SJSA1 (cell line): ENCODE measurements at regions not wholly inside any gene's neighbourhood (a gene's known extent, or its start where the extent isn't known, plus 50 kb on each side); places are given as distances from the start of the nearest gene placed in this dataset.

Experiments
- DNase-seq, 2 experiments: peaks; one replicate each; pipeline ENCODE4 v3.0.0-alpha.2; 2015 to 2020; ENCODE audit warnings: low spot score in 2 of 2, low read depth in 1 of 2
- H3K27ac ChIP-seq: fragments of 250-450 bp; sonication (Bioruptor Pico); 2 replicates; pipeline ENCODE4 v1.5.1; 2020; ENCODE audit warnings: mild to moderate bottlenecking, moderate library complexity
- H3K27me3 ChIP-seq: fragments of 250-450 bp; sonication (Bioruptor Pico); replicated peaks from 2 replicates; pipeline ENCODE4 v1.5.1; 2020; ENCODE audit warnings: mild to moderate bottlenecking, moderate library complexity
- H3K36me3 ChIP-seq: fragments of 250-450 bp; sonication (Bioruptor Pico); 2 replicates; pipeline ENCODE4 v1.5.1; 2020; ENCODE audit warnings: mild to moderate bottlenecking
- H3K4me1 ChIP-seq: fragments of 250-450 bp; sonication (Bioruptor Pico); replicated peaks from 2 replicates; pipeline ENCODE4 v1.6.1; 2021; ENCODE audit warnings: mild to moderate bottlenecking
- H3K4me3 ChIP-seq: fragments of 250-450 bp; sonication (Bioruptor Pico); 2 replicates; pipeline ENCODE4 v1.5.1; 2020; ENCODE audit warnings: mild to moderate bottlenecking
- H3K9me3 ChIP-seq: fragments of 250-450 bp; sonication (Bioruptor Pico); replicated peaks from 2 replicates; pipeline ENCODE4 v1.5.1; 2020; ENCODE audit warnings: mild to moderate bottlenecking

DNA sequence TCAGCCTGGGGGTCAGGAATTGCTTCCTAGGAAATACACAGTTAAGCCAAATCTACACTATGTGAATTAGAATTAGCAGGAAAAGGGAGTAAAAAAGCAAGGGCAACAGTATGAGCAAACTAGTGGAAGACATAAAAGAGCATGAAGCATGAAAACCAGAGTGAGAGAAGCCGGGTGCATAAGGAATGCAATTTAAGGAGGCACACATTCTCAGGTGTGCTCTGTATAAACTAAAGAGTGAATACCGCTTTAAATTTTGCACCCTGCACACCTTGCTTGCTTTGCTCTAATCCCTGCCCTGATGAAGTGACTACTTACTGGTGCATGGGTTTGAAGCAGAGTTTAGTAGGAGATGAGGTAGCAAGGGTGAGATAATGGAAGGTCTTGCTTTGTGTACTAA lies 65.7 kb upstream of the EPHA4 start:
- DNase-seq, result no peak
- no peaks in the 10 kb centered on the region for H3K36me3 ChIP-seq
- H3K27me3 ChIP-seq, result no peaks in the 10 kb centered on the region
- H3K4me3 ChIP-seq, result no peak overlapping the region
- H3K4me1 ChIP-seq, result no peaks in the 10 kb centered on the region
- H3K27ac ChIP-seq, result no peak overlapping the region
- 0 out of 2 replicates have a peak, but pooled peaks cover 2% of the 10 kb centered on the region for H3K9me3 ChIP-seq

DNA sequence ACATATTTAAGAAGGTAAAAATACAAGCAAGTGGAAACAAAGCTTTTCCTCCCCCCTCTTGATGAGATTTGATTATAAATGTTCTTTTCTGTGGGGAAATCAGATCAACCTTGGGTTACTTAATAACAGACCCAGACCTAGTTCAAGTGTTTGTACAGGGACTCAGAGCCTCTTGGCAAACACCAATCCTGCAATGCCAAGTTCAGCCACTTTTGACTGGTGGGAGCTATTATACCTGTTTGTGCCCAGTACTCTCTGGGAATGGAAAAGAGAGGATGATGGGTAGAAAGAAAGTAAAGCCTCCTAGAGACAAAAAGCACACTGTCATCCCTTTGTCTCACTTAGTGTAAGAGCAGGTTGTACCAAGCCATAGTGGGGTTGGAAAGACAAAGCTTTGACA lies 63.8 kb upstream of the EPHA4 start:
- Histone ChIP-seq H3K9me3 (0 out of 2 replicates have a peak, but pooled peaks cover 2% of the 10 kb centered on the region), H3K4me1 (no peaks in the 10 kb centered on the region), H3K36me3 (no peaks in the 10 kb centered on the region), H3K4me3 (no peak overlapping the region), H3K27ac (no peak overlapping the region), H3K27me3 (no peaks in the 10 kb centered on the region)
- DNase-seq, result no peak

DNA sequence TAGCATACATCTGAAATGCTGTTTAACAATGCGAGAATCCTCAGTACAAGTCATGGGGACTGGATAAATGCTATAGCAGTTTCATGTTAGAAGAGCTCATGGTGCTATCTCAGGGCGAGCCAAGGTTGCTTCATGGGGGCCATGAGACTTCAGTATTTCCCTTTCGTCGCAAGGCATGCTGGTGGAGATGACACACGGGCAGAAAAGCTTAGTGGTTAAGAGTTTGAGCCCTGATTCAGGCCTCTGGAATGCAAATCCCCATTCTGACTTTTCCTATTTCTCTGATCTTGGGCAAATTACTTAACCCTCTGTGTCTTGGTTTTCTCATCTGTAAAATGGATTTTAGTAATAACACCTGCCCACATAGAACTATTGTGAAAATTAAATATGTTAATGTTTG lies 57.4 kb upstream of the EPHA4 start:
- peak in 1 of 2 experiments; percentile 10 for DNase-seq
- Histone ChIP-seq H3K36me3 (no peaks in the 10 kb centered on the region), H3K4me3 (no peak overlapping the region)

DNA sequence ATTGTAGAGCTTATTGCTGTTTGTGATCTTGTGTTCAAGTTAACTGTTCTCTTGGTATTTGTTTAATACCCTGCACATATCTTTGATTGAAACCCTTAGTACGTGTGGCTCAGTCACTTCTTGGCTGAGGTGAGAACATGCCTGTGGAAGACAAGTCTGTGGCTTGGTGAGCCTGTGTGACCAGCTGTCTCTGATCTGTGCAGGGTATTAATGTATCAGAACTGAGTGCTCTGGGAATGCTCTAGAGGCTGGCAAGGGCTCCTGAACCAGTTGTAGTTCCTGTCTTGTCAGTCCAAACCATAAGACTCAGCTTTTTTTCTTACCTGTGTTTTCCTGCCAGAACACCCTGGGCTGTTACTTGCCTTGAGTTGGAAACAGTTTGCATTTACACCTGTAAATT lies 52.4 kb upstream of the EPHA4 start:
- Histone ChIP-seq H3K27me3 (no peaks in the 10 kb centered on the region), H3K4me1 (no peaks in the 10 kb centered on the region)
- no peak for DNase-seq

More for the DNA sequence above, 57.4 kb upstream of the EPHA4 start:
- H3K27me3 ChIP-seq, result no peaks in the 10 kb centered on the region
- no peaks in the 10 kb centered on the region for H3K4me1 ChIP-seq
- H3K9me3 ChIP-seq, result no peaks in the 10 kb centered on the region
- H3K27ac ChIP-seq, result no peak overlapping the region

More for the DNA sequence above, 52.4 kb upstream of the EPHA4 start:
- Histone ChIP-seq H3K9me3 (no peaks in the 10 kb centered on the region), H3K4me3 (no peak overlapping the region), H3K27ac (no peak overlapping the region), H3K36me3 (no peaks in the 10 kb centered on the region)
